SK-N-SH (cell line): ENCODE measurements at regions not wholly inside any gene's neighbourhood (a gene's known extent, or its start where the extent isn't known, plus 50 kb on each side); places are given as distances from the start of the nearest gene placed in this dataset.

Experiments
- CTCF ChIP-seq: fragments of 200-600 bp; sonication (generic); IDR thresholded peaks from 2 replicates; pipeline ENCODE4 v1.6.1; 2017; ENCODE audit warnings: antibody characterized with exemption, mild to moderate bottlenecking, moderate library complexity
- EP300 ChIP-seq, 2 experiments: IDR thresholded peaks; 2 replicates each; pipeline versions ENCODE4 v1.4.0 to v1.6.1; 2012; ENCODE audit warnings: borderline replicate concordance in 1 of 2, low read depth in 1 of 2, low read length in 1 of 2
- FOXM1 ChIP-seq: IDR thresholded peaks from 2 replicates; pipeline ENCODE4 v1.4.0; 2012; ENCODE audit warnings: low read depth, mild to moderate bottlenecking
- MAX ChIP-seq: IDR thresholded peaks from 2 replicates; pipeline ENCODE4 v1.4.0; 2012; ENCODE audit warnings: low read depth
- REST ChIP-seq: IDR thresholded peaks from 2 replicates; pipeline ENCODE4 v1.6.1; 2012; ENCODE audit warnings: mild to moderate bottlenecking, low read depth, low read length, moderate library complexity
- RXRA ChIP-seq: IDR thresholded peaks from 2 replicates; pipeline ENCODE4 v1.4.0; 2012; ENCODE audit warnings: low read depth, mild to moderate bottlenecking, borderline replicate concordance
- USF1 ChIP-seq: IDR thresholded peaks from 2 replicates; pipeline ENCODE4 v1.4.0; 2012; ENCODE audit warnings: low read depth, borderline replicate concordance
- USF2 ChIP-seq: fragments of 150-350 bp; IDR thresholded peaks from 2 replicates; pipeline ENCODE4 v1.6.1; 2017; ENCODE audit warnings: antibody characterized with exemption, low read length, low read depth, borderline replicate concordance

GRCh38 chr1:173377266-173377665 lies 99.9 kb upstream of the PRDX6 start:
- TF ChIP-seq CTCF: no peak
- no peak for TF ChIP-seq MAX
- TF ChIP-seq EP300 (IDR thresholded peaks at IDR 0.05; ENCODE audit: borderline replicate concordance in 1 of 2, low read depth in 1 of 2, low read length in 1 of 2): no peak
- TF ChIP-seq USF2: no peak
- no peak for TF ChIP-seq RXRA
- TF ChIP-seq REST: no peak
- no peak for TF ChIP-seq USF1
- no peak for TF ChIP-seq FOXM1
